ENCODE measurements at regions not wholly inside any gene's neighbourhood (a gene's known extent, or its start where the extent isn't known, plus 50 kb on each side); places are given as distances from the start of the nearest gene placed in this dataset.

DNA sequence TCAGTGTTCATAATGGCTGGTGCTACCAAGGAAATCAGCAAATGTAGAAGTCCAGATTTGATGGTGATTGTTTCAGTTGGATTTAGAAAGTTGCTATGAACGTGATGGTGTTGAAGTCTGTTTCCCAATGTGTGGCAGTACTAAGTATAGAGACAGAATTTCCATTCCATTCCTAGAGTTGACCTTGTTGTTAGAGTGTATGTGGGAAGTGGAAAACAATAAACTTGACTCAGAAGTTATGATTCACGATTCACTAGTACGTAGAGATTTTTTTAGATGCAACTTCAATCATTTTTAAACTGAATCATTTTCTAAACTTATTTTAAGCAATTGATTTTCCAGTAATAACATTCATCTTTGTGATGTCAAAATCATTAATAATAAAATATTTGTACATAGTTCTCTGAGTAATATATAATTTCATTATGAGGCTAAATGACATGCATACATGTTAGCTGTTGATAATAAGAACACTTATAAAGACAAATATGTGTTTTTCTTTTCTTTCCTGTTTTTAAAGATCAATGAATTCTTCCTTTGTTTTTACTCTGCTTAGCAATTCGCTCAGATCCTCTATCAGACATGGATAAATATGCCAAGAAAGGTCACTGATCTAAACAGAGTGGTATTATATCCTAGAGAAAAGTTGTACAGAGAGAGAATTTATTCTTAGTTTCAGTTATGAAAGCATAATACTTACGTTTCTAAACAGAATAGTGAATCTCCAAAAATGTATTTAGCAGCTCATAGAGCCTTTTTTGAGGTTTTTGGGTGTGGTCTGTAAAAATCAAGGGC, 108.8 kb upstream of the GPR149 start:
- no peak for TF ChIP-seq CTCF (IDR thresholded peaks at IDR 0.05)
- no peak for TF ChIP-seq POLR2A (IDR thresholded peaks at IDR 0.05)

Data from lower leg skin (tissue), 3 donors.